HG02588 (cell line): ENCODE measurements at regions not wholly inside any gene's neighbourhood (a gene's known extent, or its start where the extent isn't known, plus 50 kb on each side); places are given as distances from the start of the nearest gene placed in this dataset.

ENCODE experiments used
- ATAC-seq: cut with Tn5 transposase; IDR thresholded peaks from one replicate; pipeline ENCODE4 v1.9.1; 2021; ENCODE audit warnings: mild to moderate bottlenecking, moderate library complexity; ENCODE audit not compliant: unreplicated experiment

DNA sequence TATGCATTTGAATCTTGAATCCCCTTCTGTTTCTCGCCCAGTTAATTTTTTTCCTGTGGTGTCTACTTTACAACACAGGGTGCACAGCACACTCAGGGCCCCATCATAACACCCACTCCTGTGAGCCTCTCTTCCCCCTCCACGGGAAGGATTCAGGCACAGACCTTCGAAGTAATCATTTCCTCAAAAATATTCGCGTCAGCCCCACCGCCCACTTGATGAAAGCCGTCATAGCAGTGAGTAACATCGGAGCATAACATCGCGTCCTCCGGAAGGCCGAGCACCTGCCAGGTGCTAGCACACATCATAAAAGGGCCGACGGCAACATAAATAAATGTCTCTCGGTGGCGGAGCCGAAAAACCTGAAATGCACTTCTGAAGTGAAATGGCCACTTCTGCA is 201.7 kb upstream of the ADARB2 start:
- no peak for ATAC-seq

- no peak for ATAC-seq
These were observed 201.0 kb upstream of the ADARB2 start for GRCh38 chr10:1938317-1938716.

DNA sequence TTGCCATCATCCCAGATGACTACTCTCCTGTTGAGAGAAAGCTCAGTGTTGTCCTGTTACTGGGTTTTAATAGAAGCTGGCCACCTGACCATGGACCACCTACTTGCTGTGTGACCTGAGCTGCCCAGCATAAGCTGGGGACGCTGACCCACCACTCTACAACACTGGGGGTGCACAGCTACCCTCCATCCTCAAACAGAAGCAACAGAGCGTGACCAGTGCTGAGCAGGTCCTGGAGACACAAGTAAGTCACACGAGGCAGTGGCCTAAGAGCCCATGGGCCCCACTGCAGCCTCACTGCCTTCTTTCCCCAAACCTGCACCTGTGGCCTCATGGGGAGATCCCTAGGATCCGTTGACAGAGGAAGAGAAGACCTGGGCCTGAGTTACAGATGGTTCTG is 198.6 kb upstream of the ADARB2 start:
- no peak for ATAC-seq

DNA sequence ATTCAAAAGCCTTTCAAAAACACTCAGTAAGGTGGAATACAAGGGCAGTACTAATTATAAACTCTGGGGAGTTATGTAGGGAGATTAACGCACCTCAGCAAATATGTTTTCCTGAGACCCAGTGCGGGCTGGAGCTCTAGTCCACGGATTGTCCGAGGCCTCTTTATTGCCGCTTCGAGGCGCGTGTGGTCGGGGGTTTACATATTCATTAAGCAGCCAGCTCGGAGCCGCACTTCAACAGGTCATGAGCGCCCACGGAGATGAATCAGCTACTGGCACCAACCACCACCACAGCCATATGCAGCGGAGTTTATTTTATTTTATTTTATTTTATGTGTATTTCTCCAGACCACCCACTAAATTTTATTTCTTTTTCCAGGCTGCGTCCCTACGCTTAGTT is 195.9 kb upstream of the ADARB2 start:
- no peak for ATAC-seq

DNA sequence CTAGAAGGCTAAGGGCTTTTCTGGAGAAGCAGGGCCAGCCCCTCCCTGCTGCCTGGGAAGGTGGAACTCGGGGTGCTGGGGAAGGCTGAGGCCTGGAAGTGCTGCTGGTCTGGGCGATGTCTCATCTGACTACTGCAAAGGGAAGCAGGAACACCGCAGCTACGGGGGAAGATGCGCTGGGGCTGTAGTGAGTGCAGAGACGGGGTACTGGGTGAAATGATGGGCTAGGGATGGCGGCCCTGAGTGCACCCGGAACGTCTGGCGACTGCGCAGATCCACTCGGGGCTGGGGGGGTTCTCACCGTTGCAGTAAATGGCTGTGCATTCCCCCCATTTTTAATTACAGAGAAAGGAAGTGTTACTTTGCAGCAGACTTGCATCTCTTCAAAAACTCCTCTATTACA is 195.4 kb upstream of the ADARB2 start:
- ATAC-seq, result no peak

- ATAC-seq, result no peak
These were observed 191.3 kb upstream of the ADARB2 start for GRCh38 chr10:1928606-1929005.

- ATAC-seq, result no peak
These were observed 186.7 kb upstream of the ADARB2 start for GRCh38 chr10:1923998-1924397.

DNA sequence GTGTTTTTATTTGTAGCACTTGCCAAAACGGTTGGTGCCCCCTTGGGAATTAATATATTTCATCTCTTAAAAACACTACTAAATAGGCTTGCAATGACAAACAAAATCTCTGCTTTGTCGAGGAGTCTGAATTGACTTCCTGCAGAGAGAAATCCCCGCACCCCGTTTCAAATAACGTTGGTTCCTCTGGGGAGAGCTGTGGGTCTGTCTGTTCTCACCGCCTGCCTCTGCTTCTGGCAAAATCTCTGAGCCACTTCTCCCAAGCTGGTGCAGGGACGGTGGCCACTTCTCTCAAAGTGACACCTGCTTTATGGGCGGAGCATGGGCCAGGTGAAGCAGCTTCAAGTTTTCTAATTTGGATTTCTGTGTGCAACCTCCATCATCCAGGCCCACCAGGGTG is 186.3 kb upstream of the ADARB2 start:
- no peak for ATAC-seq

DNA sequence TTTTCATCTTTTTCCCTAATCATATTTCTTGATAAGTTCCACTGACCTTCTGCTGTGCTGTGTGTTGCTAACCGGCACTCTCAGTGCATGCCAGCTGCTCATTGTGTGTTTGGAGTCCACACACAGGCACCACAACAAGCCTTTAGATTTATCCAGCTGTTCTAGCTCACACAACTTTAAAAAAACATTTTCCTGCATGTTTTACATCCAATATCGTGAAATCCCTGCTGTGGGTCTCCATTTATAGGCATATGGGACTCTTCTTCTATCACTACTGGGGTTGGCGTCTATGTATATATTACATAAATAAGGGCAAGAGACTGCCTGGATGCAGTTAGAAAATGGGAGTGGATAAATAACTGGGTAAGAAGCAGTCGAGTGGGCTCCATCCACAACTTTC is 183.6 kb upstream of the ADARB2 start:
- ATAC-seq, result no peak

GRCh38 chr10:1920127-1920526 is 182.8 kb upstream of the ADARB2 start:
- no peak for ATAC-seq

GRCh38 chr10:1911771-1912170 is 174.4 kb upstream of the ADARB2 start:
- no peak for ATAC-seq

DNA sequence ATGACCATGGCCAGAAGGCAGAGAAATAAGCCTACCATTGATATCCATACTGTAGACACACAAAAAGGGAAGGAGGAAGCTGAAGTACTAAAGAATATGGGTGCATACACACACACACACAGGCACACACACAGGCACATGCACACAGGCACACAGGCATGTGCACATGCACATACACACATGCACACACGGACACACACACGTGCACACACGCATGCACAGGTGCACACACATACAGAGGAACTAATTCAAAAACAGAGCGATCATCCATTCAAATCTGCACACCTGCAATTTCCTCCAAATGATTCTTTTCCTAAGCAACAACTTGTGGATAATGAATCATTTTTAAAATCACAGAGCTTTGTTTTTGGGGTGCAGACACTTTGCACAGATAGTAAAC is 166.7 kb upstream of the ADARB2 start:
- no peak for ATAC-seq

DNA sequence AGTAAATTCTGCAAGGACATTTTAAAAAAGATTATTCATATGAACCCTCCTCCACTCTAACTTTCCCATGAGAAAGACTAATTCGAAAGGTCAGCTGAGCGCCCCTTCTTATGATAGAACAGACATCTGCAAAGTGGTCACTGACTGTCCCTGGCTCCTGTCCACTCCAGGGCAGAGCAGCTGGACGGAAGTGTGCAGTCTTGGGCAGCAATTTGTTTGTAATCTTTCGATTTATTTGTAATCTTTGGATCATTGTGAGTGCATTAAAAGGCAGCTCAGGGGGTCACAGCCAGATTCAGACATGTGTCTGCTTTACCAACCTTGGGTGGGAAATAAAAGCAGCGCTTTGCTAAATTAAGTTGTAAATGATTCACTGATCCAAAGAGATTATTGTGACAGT is 158.8 kb upstream of the ADARB2 start:
- ATAC-seq, result no peak

DNA sequence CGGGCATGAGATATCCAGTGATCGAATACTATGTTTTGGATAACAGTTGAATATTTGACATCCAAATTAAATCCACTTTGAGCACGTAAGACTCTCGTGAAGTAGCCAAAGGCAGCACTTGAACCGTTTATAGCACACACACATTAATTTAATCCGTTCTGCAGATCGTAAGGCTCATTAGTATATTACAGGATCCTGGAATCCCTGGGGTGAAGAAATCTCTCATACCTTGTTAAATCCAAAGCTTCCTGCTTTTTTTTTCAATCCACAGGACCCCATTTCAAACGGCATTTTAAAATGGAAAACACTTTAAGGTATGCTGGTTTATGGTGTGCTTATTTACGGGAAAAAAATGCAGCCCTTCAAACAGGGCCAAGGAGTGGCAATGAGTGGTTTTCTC is 158.4 kb upstream of the ADARB2 start:
- ATAC-seq, result no peak

DNA sequence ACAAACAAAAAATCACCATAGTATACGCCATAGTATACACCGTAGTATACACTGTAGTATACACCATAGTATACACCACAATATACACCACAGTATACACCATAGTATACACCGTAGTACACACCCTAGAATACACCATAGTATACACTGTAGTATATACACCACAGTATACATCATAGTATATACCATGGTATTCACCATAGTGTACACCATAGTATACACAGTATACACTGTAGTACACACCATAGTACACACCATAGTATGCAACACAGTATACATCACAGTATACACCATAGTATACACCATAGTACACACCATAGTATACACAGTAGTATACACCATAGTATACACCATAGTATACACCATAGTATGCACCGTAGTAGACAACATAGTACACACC is 157.6 kb upstream of the ADARB2 start:
- ATAC-seq, result no peak

GRCh38 chr10:1893941-1894340 is 156.6 kb upstream of the ADARB2 start:
- ATAC-seq, result no peak

GRCh38 chr10:1886039-1886438 is 148.7 kb upstream of the ADARB2 start:
- no peak for ATAC-seq

DNA sequence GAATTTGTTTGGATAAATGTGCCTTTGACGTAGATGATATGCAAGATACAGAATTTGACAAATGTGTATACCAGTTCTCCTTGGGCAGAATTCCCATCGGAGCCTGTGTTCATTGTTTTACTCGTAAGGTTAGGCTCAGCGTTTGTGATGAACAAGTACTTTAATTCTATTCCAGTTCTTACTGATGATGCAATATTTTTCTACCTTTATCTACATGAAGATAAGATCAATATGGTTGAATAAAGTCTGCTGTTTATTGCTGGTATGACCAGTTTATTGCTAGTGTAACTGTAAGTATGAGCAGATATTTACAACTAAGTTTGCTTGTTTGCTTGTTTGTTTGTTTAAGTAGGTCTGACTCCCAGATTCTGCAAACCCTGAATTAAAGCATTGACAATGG is 145.4 kb upstream of the ADARB2 start:
- no peak for ATAC-seq

DNA sequence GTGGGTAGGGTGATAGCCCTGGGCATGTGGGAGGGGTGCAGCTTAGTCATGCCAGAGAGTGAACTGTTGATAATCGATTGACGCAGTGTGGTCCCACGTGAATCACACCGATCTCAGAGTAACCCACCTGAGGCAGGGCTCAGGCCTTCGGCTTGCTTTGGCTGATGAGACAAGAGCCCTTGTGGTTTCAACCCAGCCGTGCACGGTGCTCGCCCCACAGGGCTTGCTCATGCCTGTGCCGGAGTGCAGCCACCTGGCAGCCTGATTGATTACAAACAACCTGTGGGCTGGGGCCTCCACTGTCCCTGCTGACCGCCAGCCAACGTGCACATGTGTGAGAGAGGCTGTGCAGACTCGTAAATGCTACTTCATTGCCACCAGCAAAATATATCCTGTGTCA is 144.9 kb upstream of the ADARB2 start:
- ATAC-seq, result no peak

GRCh38 chr10:1881636-1882035 is 144.3 kb upstream of the ADARB2 start:
- no peak for ATAC-seq

DNA sequence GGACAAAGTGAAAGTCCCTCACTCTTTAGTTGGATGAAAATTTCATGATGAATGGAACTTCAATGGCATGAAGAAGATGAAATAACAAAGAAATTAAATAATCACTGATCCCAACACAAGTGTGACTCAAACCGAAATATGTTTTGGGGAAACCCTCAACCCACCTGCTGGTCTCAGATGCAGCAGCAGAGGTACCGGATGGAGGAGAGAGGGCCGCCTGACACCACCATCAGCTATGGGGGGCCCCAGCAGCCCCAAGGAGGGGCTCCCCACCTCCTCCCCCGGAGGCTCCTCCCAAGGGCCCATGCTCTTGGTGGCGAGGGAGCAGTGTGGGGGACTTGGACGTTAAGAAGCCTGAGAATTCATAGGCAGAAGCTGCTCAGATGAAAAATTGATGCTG is 137.2 kb upstream of the ADARB2 start:
- ATAC-seq, result no peak

- ATAC-seq, result no peak
These were observed 136.5 kb upstream of the ADARB2 start for GRCh38 chr10:1873661-1874315.

- no peak for ATAC-seq
These were observed 134.9 kb upstream of the ADARB2 start for GRCh38 chr10:1872151-1872726.
